Fibroblast of lung (primary cell): ENCODE measurements at regions not wholly inside any gene's neighbourhood (a gene's known extent, or its start where the extent isn't known, plus 50 kb on each side); places are given as distances from the start of the nearest gene placed in this dataset.

Experiments
- DNase-seq, 2 donors: peaks; one replicate each; pipeline versions ENCODE4 v3.0.0 to v3.0.0-alpha.2; 2010; ENCODE audit warnings: low read depth in 2 of 2
- H2AFZ ChIP-seq: 2 replicates; pipeline ENCODE4 v1.5.1; 2012; ENCODE audit warnings: low read length, control low read depth, inconsistent platforms
- H3K27ac ChIP-seq: 2 replicates; pipeline ENCODE4 v1.5.1; 2011; ENCODE audit warnings: low read length, control low read depth; ENCODE audit not compliant: insufficient read depth
- H3K27me3 ChIP-seq: 2 replicates; pipeline ENCODE4 v1.5.1; 2011; ENCODE audit warnings: mild to moderate bottlenecking, low read length; ENCODE audit not compliant: control insufficient read depth, insufficient read depth
- H3K36me3 ChIP-seq: 2 replicates; pipeline ENCODE4 v1.5.1; 2011; ENCODE audit warnings: low read length; ENCODE audit not compliant: control insufficient read depth, insufficient read depth
- H3K4me1 ChIP-seq: 2 replicates; pipeline ENCODE4 v1.5.1; 2011; ENCODE audit warnings: low read length; ENCODE audit not compliant: control insufficient read depth, insufficient read depth; ENCODE audit errors: extremely low read depth
- H3K4me2 ChIP-seq: 2 replicates; pipeline ENCODE4 v1.5.1; 2011; ENCODE audit warnings: low read length, control low read depth; ENCODE audit not compliant: insufficient read depth; ENCODE audit errors: extremely low read depth
- H3K4me3 ChIP-seq, 4 experiments: fragments of 200-600 bp in 1 of 4; sonication (generic) in 1 of 4; replicated peaks in 1 of 4; 2 replicates each; pipeline ENCODE4 v1.5.1; 2011 to 2016; ENCODE audit warnings: low read length in 4 of 4, low read depth in 3 of 4, mild to moderate bottlenecking in 3 of 4, control low read depth in 2 of 4, inconsistent platforms in 1 of 4, mixed read lengths in 1 of 4; ENCODE audit not compliant: insufficient read depth in 1 of 4; ENCODE audit errors: control extremely low read depth in 1 of 4
- H3K79me2 ChIP-seq: 2 replicates; pipeline ENCODE4 v1.5.1; 2012; ENCODE audit warnings: mild to moderate bottlenecking, low read length, inconsistent platforms; ENCODE audit not compliant: control insufficient read depth, insufficient read depth
- H3K9ac ChIP-seq: 2 replicates; pipeline ENCODE4 v1.5.1; 2011; ENCODE audit warnings: mild to moderate bottlenecking, low read length, control low read depth; ENCODE audit not compliant: insufficient read depth
- H3K9me3 ChIP-seq: 2 replicates; pipeline ENCODE4 v1.5.1; 2012; ENCODE audit warnings: low read depth, low read length; ENCODE audit not compliant: control insufficient read depth, insufficient read depth
- H4K20me1 ChIP-seq: 2 replicates; pipeline ENCODE4 v1.5.1; 2011; ENCODE audit warnings: low read length; ENCODE audit not compliant: control insufficient read depth, insufficient read depth; ENCODE audit errors: extremely low read depth
- CTCF ChIP-seq, 2 donors: IDR thresholded peaks in 1 of 2; conservative IDR thresholded peaks in 1 of 2; 1 replicate in 1 of 2; 2 replicates in 1 of 2; pipeline ENCODE4 v1.5.1; 2011 to 2012; ENCODE audit warnings: low read length in 2 of 2, control low read depth in 1 of 2, inconsistent platforms in 1 of 2, low read depth in 1 of 2, mild to moderate bottlenecking in 1 of 2
- EZH2 ChIP-seq: IDR thresholded peaks from 2 replicates; pipeline ENCODE4 v1.5.1; 2012; ENCODE audit warnings: low read length, control low read depth, mild to moderate bottlenecking; ENCODE audit errors: missing control alignments

GRCh38 chr3:194907811-194908210 is 222.1 kb downstream of the FAM43A start:
- Histone ChIP-seq H3K4me1 (no peaks in the 10 kb centered on the region), H2AFZ (no peak overlapping the region), H3K9me3 (no peaks in the 10 kb centered on the region), H3K79me2 (no peaks in the 10 kb centered on the region), H3K27me3 (no peaks in the 10 kb centered on the region), H3K27ac (no peak overlapping the region), H4K20me1 (no peaks in the 10 kb centered on the region), H3K4me2 (no peak overlapping the region), H3K4me3 (no peak overlapping the region), H3K9ac (no peak overlapping the region), H3K36me3 (no peaks in the 10 kb centered on the region)
- TF ChIP-seq CTCF (conservative IDR thresholded peaks at IDR 0.05 in 1 of 2, IDR thresholded peaks at IDR 0.05 in 1 of 2; ENCODE audit: low read depth in 1 of 2, low read length in 2 of 2): no peak
- no peak for DNase-seq

- TF ChIP-seq CTCF (conservative IDR thresholded peaks at IDR 0.05 in 1 of 2, IDR thresholded peaks at IDR 0.05 in 1 of 2; ENCODE audit: low read depth in 1 of 2, low read length in 2 of 2) (no peak), EZH2 (no peak)
- Histone ChIP-seq H3K27ac (no peak overlapping the region), H3K4me3 (no peak overlapping the region), H3K79me2 (no peaks in the 10 kb centered on the region), H4K20me1 (no peaks in the 10 kb centered on the region), H3K4me1 (no peaks in the 10 kb centered on the region), H3K27me3 (no peaks in the 10 kb centered on the region), H3K9me3 (no peaks in the 10 kb centered on the region), H2AFZ (no peak overlapping the region), H3K36me3 (no peaks in the 10 kb centered on the region), H3K4me2 (no peak overlapping the region), H3K9ac (no peak overlapping the region)
- no peak for DNase-seq
These were observed 222.8 kb downstream of the FAM43A start for GRCh38 chr3:194908496-194908895.

DNA sequence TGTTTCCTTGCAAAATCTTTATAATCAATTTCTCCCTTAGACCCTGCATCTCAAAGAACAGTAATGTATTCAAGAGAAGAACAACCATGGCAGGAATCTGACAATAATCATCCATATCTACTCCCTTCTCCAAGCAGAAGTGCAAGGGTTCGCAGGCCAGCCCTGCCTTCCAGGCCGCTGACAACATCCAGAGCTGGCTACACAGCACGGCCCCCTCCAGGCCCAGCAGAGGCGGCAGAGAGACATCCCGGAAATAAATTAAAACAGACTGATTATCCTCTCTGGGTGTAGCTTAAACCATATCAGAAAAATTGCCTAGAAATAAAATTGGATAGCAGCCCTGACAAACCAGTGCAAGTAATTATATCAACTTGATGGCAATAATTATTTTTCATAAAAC is 223.3 kb downstream of the FAM43A start:
- Histone ChIP-seq H3K36me3 (no peaks in the 10 kb centered on the region), H3K4me2 (no peak overlapping the region), H3K27ac (no peak overlapping the region), H3K4me3 (no peak overlapping the region), H3K79me2 (no peaks in the 10 kb centered on the region), H3K9ac (no peak overlapping the region), H2AFZ (no peak overlapping the region), H4K20me1 (no peaks in the 10 kb centered on the region), H3K27me3 (no peaks in the 10 kb centered on the region), H3K4me1 (no peaks in the 10 kb centered on the region), H3K9me3 (no peaks in the 10 kb centered on the region)
- DNase-seq: no peak
- TF ChIP-seq EZH2 (no peak), CTCF (conservative IDR thresholded peaks at IDR 0.05 in 1 of 2, IDR thresholded peaks at IDR 0.05 in 1 of 2; ENCODE audit: low read depth in 1 of 2, low read length in 2 of 2) (no peak)
